CD4-positive, alpha-beta T cell (primary cell): ENCODE measurements at regions not wholly inside any gene's neighbourhood (a gene's known extent, or its start where the extent isn't known, plus 50 kb on each side); places are given as distances from the start of the nearest gene placed in this dataset.

Experiments
- ATAC-seq: fragments of 200-7000 bp; cut with Tn5 transposase; one replicate; pipeline ENCODE4 v1.10.0; 2022; ENCODE audit warnings: mild to moderate bottlenecking; ENCODE audit not compliant: poor library complexity
- CTCF ChIA-PET: fragments of 350-600 bp; sonication (Branson Sonifier 250); formaldehyde crosslinking; loops from one replicate; lab custom pipeline; 2021; ENCODE audit warnings: antibody characterized with exemption, inconsistent platforms; lab: Charles Lee
- POLR2A ChIA-PET: fragments of 350-600 bp; sonication (Branson Sonifier 250); formaldehyde crosslinking; loops from one replicate; lab custom pipeline; 2021; ENCODE audit warnings: antibody characterized with exemption, inconsistent platforms; lab: Charles Lee
- DNase-seq, 14 experiments: peaks; one replicate each; pipeline ENCODE4 v3.0.0-alpha.2; 2013 to 2020; ENCODE audit warnings: mixed read lengths in 2 of 14
- H3K27ac ChIP-seq, 2 donors: one replicate each; pipeline versions ENCODE4 v1.5.1 to v1.7.0; 2013; ENCODE audit warnings: low read length in 2 of 2, low read depth in 1 of 2, mild to moderate bottlenecking in 1 of 2
- H3K27me3 ChIP-seq, 2 experiments: 1 replicate in 1 of 2; 2 replicates in 1 of 2; pipeline versions ENCODE4 v1.6.1 to v1.7.0; 2013; ENCODE audit warnings: low read length in 2 of 2, control low read depth in 1 of 2, mild to moderate bottlenecking in 1 of 2, moderate library complexity in 1 of 2; ENCODE audit not compliant: insufficient read depth in 2 of 2, control insufficient read depth in 1 of 2
- H3K36me3 ChIP-seq: one replicate; pipeline ENCODE4 v1.6.1; 2013; ENCODE audit warnings: low read length, control low read depth; ENCODE audit not compliant: insufficient read depth
- H3K4me1 ChIP-seq: one replicate; pipeline ENCODE4 v1.6.1; 2013; ENCODE audit warnings: low read length, control low read depth; ENCODE audit not compliant: insufficient read depth
- H3K4me3 ChIP-seq: one replicate; pipeline ENCODE4 v1.5.1; 2013; ENCODE audit warnings: mild to moderate bottlenecking, low read length, moderate library complexity
- H3K9me3 ChIP-seq, 2 experiments: 1 replicate in 1 of 2; 2 replicates in 1 of 2; pipeline versions ENCODE4 v1.6.1 to v1.7.0; 2013; ENCODE audit warnings: low read length in 2 of 2, mild to moderate bottlenecking in 2 of 2, control low read depth in 1 of 2, moderate library complexity in 1 of 2; ENCODE audit not compliant: control insufficient read depth in 1 of 2, insufficient read depth in 1 of 2
- H3K27ac Mint-ChIP-seq: one replicate; pipeline ENCODE4 v1.8.0; 2020; ENCODE audit warnings: mixed read lengths
- H3K27me3 Mint-ChIP-seq: one replicate; pipeline ENCODE4 v1.8.0; 2021; ENCODE audit warnings: mixed read lengths
- H3K36me3 Mint-ChIP-seq: one replicate; pipeline ENCODE4 v1.8.0; 2021; ENCODE audit warnings: low read depth, mixed read lengths
- H3K4me1 Mint-ChIP-seq: one replicate; pipeline ENCODE4 v1.8.0; 2021; ENCODE audit warnings: low read depth, mixed read lengths
- H3K4me3 Mint-ChIP-seq: one replicate; pipeline ENCODE4 v1.8.0; 2020; ENCODE audit warnings: mild to moderate bottlenecking, mixed read lengths
- H3K9me3 Mint-ChIP-seq: one replicate; pipeline ENCODE4 v1.8.0; 2020; ENCODE audit warnings: mixed read lengths
- intact Hi-C, 2 experiments: fragments of 100-400 bp; cut with DNase I in 1 of 2; cut with micrococcal nuclease in 1 of 2; formaldehyde crosslinking; loops; one replicate each; pipeline versions ENCODE4 v1.15.1 to v1.9.0; 2023 to 2025; cut with DNase I, micrococcal nuclease
- TF ChIP-seq, protein P1 (sequence below): fragments of 200-600 bp; IDR thresholded peaks from one replicate; pipeline ENCODE4 v1.8.0; 2022; ENCODE audit warnings: antibody characterized with exemption, mild to moderate bottlenecking

DNA sequence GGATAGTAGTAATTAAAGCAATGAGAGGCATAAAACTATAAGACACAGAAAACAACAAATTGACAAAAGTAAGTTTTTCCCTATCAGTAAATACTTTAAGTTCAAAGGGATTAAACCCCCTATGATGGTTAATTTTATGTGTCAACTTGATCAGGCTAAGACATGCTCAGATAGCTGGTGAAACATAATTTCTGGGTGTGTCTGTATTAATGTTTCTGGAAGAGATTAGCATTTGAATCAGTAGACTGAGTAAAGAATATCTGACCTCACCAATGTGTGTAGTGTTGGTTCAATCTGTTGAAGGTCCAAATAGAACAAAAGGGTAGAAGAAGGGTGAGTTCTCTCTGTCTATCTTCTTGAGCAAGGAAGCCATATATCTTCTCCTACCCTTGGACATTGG, 283.3 kb upstream of the GRM7 start:
- Histone ChIP-seq H3K36me3 (no peaks in the 10 kb centered on the region), H3K4me3 (no peak overlapping the region), H3K27me3 (no peaks in the 10 kb centered on the region), H3K27ac (no peak overlapping the region), H3K4me1 (no peaks in the 10 kb centered on the region), H3K9me3 (peaks cover 0 to 6% of the 10 kb centered on the region in 2 experiments)
- ChIA-PET POLR2A (no interaction called here), CTCF (no interaction called here)
- TF ChIP-seq, protein P1, sequence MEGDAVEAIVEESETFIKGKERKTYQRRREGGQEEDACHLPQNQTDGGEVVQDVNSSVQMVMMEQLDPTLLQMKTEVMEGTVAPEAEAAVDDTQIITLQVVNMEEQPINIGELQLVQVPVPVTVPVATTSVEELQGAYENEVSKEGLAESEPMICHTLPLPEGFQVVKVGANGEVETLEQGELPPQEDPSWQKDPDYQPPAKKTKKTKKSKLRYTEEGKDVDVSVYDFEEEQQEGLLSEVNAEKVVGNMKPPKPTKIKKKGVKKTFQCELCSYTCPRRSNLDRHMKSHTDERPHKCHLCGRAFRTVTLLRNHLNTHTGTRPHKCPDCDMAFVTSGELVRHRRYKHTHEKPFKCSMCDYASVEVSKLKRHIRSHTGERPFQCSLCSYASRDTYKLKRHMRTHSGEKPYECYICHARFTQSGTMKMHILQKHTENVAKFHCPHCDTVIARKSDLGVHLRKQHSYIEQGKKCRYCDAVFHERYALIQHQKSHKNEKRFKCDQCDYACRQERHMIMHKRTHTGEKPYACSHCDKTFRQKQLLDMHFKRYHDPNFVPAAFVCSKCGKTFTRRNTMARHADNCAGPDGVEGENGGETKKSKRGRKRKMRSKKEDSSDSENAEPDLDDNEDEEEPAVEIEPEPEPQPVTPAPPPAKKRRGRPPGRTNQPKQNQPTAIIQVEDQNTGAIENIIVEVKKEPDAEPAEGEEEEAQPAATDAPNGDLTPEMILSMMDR = no peak
- no peak for DNase-seq
- Mint-ChIP-seq H3K4me3 (no peak overlapping the region), H3K36me3 (no peaks in the 10 kb centered on the region), H3K27ac (no peak overlapping the region), H3K9me3 (peaks cover 5% of the 10 kb centered on the region), H3K4me1 (no peaks in the 10 kb centered on the region), H3K27me3 (no peaks in the 10 kb centered on the region)
- intact Hi-C loops = no loop called here
- no peak for ATAC-seq

DNA sequence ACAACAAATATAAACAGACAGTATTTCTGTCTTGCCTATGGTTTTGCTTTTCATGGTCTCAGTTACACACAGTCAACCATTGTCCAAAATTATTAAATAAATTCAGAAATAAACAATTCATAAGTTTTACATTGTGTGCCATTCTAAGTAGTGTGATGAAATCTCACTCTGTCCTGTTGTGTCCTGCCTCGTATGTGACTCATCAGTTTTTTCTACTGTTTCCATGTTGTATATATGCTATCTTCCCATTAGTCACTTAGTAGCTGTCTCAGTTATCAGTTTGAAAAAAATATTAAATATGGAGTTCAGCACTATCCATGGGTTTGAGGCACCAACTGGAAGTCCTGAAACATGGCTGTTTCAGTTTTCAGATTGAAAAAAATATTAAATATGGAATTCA, 282.4 kb upstream of the GRM7 start:
- Histone ChIP-seq H3K4me1 (no peaks in the 10 kb centered on the region), H3K27me3 (no peaks in the 10 kb centered on the region), H3K9me3 (peaks cover 0 to 6% of the 10 kb centered on the region in 2 experiments), H3K36me3 (no peaks in the 10 kb centered on the region), H3K27ac (no peak overlapping the region), H3K4me3 (no peak overlapping the region)
- Mint-ChIP-seq H3K4me1 (no peaks in the 10 kb centered on the region), H3K27me3 (no peaks in the 10 kb centered on the region), H3K36me3 (no peaks in the 10 kb centered on the region), H3K4me3 (no peak overlapping the region), H3K27ac (no peak overlapping the region), H3K9me3 (peaks cover 8% of the 10 kb centered on the region)
- ChIA-PET CTCF (no interaction called here), POLR2A (no interaction called here)
- ATAC-seq (no peak), DNase-seq (no peak)
- intact Hi-C loops = no loop called here
- TF ChIP-seq, protein P1 = no peak

DNA sequence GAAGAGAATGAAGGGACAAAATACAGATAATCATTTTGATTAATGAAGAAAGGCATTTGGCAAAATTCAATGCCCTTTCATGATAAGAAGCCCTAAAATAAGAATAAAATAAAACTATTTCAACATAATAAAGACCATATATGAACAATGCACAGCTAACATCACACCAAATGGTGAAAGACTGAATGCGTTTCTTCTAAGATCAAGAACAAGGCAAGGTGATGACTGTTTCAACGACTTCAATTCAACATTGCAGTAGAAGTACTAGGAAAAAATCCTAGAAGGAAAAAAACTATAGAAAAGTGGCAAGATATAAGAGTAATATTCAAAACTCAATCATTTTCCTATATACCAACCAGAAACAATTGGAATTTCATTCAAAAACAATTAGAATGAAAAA, 280.1 kb upstream of the GRM7 start:
- DNase-seq = no peak
- intact Hi-C loops = no loop called here
- TF ChIP-seq, protein P1 = no peak
- ChIA-PET CTCF (no interaction called here), POLR2A (no interaction called here)
- Mint-ChIP-seq H3K9me3 (peaks cover 10% of the 10 kb centered on the region), H3K4me3 (no peak overlapping the region), H3K4me1 (no peaks in the 10 kb centered on the region), H3K36me3 (no peaks in the 10 kb centered on the region), H3K27me3 (no peaks in the 10 kb centered on the region), H3K27ac (no peak overlapping the region)
- no peaks in the 10 kb centered on the region for H3K4me1 ChIP-seq
- no peaks in the 10 kb centered on the region for H3K36me3 ChIP-seq
- no peak overlapping the region for H3K27ac ChIP-seq
- H3K4me3 ChIP-seq = no peak overlapping the region
- no peaks in the 10 kb centered on the region for H3K27me3 ChIP-seq
- ATAC-seq = no peak
- peaks cover 0 to 4% of the 10 kb centered on the region in 2 experiments for H3K9me3 ChIP-seq
